Aorta (tissue), 5 donors: ENCODE measurements at regions not wholly inside any gene's neighbourhood (a gene's known extent, or its start where the extent isn't known, plus 50 kb on each side); places are given as distances from the start of the nearest gene placed in this dataset.

Source experiments
- ATAC-seq: fragments of 200-7000 bp; cut with Tn5 transposase; one replicate; pipeline ENCODE4 v1.9.1; 2022; ENCODE audit warnings: moderate library complexity; ENCODE audit not compliant: low FRiP score
- DNase-seq, 2 donors: peaks; one replicate each; pipeline ENCODE4 v3.0.0-alpha.2; 2020
- H3K27ac ChIP-seq, 2 donors: one replicate each; pipeline ENCODE4 v1.5.1; 2013; ENCODE audit warnings: low read length in 2 of 2, mild to moderate bottlenecking in 2 of 2, moderate library complexity in 2 of 2, control low read depth in 1 of 2, inconsistent platforms in 1 of 2, low read depth in 1 of 2
- H3K27me3 ChIP-seq, 2 donors: one replicate each; pipeline ENCODE4 v1.6.1; 2013; ENCODE audit warnings: control low read depth in 1 of 2, low read length in 1 of 2, mild to moderate bottlenecking in 1 of 2, moderate library complexity in 1 of 2; ENCODE audit not compliant: insufficient read depth in 2 of 2, control insufficient read depth in 1 of 2
- H3K36me3 ChIP-seq, 2 donors: one replicate each; pipeline ENCODE4 v1.6.1; 2013; ENCODE audit warnings: control low read depth in 1 of 2, low read length in 1 of 2, mild to moderate bottlenecking in 1 of 2; ENCODE audit not compliant: insufficient read depth in 2 of 2, control insufficient read depth in 1 of 2
- H3K4me1 ChIP-seq, 2 donors: one replicate each; pipeline ENCODE4 v1.6.1; 2013; ENCODE audit warnings: low read length in 2 of 2, control low read depth in 1 of 2, mild to moderate bottlenecking in 1 of 2, moderate library complexity in 1 of 2; ENCODE audit not compliant: insufficient read depth in 2 of 2, control insufficient read depth in 1 of 2
- H3K4me3 ChIP-seq, 2 donors: one replicate each; pipeline ENCODE4 v1.5.1; 2013; ENCODE audit warnings: low read length in 2 of 2, control low read depth in 1 of 2, mild to moderate bottlenecking in 1 of 2
- H3K9me3 ChIP-seq: one replicate; pipeline ENCODE4 v1.6.1; 2013; ENCODE audit warnings: mild to moderate bottlenecking, low read length; ENCODE audit not compliant: control insufficient read depth
- WGBS, 2 donors: extraction: QIAGEN DNeasy Blood & Tissue Kit; methylation state at CpG; one replicate each; pipeline ENCODE4 v1.1.7; 2013; 5-methylcytosine and 5-hydroxymethylcytosine counted together
- intact Hi-C, 2 donors: fragments of 100-400 bp; cut with DNase I; formaldehyde crosslinking; loops; one replicate each; pipeline versions ENCODE4 v1.14.2 to v1.15.0; 2022
- donor health status: healthy with polysubstance abuse.
- donor health status: Bipolar disorder and iron deficiency.
- donor health status: DM: no; HTN: no; CAD: no.
- donor health status: DM: no; HTN: no; CAD: no.
- donor health status: DM: yes; HTN: yes; CAD: no.

- WGBS, 2 donors = 83 to 91% methylated on average over 5 of the region's 5 CpGs
- intact Hi-C loops = no loop called here
Measured at GRCh38 chr5:128591598-128592455, 53.8 kb upstream of the FBN2 start.

GRCh38 chr5:128596071-128596470 lies 58.0 kb upstream of the FBN2 start:
- ATAC-seq (no peak), DNase-seq (no peak)
- no peaks in the 10 kb centered on the region for H3K36me3 ChIP-seq
- H3K4me1 ChIP-seq = no peaks in the 10 kb centered on the region
- 33 to 38% methylated on average over 4 of the region's 4 CpGs for WGBS, 2 donors
- no peak overlapping the region for H3K27ac ChIP-seq
- no peaks in the 10 kb centered on the region for H3K27me3 ChIP-seq
- no peak overlapping the region for H3K4me3 ChIP-seq
- H3K9me3 ChIP-seq = no peaks in the 10 kb centered on the region
- intact Hi-C loops = no loop called here

More at GRCh38 chr5:128591598-128592455, 53.8 kb upstream of the FBN2 start:
- Histone ChIP-seq H3K27me3 (no peaks in the 10 kb centered on the region), H3K36me3 (no peaks in the 10 kb centered on the region), H3K27ac (no peak overlapping the region), H3K9me3 (no peaks in the 10 kb centered on the region), H3K4me3 (no peak overlapping the region), H3K4me1 (no peaks in the 10 kb centered on the region)
- no peak for DNase-seq
- ATAC-seq = no peak

- H3K27ac ChIP-seq = no peak overlapping the region
- no peak overlapping the region for H3K4me3 ChIP-seq
- no peaks in the 10 kb centered on the region for H3K4me1 ChIP-seq
- DNase-seq (no peak), ATAC-seq (no peak)
- H3K36me3 ChIP-seq = no peaks in the 10 kb centered on the region
- 93 to 95% methylated on average over 3 of the region's 3 CpGs for WGBS, 2 donors
- H3K27me3 ChIP-seq = no peaks in the 10 kb centered on the region
- no peaks in the 10 kb centered on the region for H3K9me3 ChIP-seq
- intact Hi-C loops = no loop called here
Measured at GRCh38 chr5:128597156-128597555, 59.1 kb upstream of the FBN2 start.

- intact Hi-C loops = no loop called here
- H3K9me3 ChIP-seq = peaks cover 3% of the 10 kb centered on the region
- no peak overlapping the region for H3K4me3 ChIP-seq
- no peaks in the 10 kb centered on the region for H3K36me3 ChIP-seq
- no peak for ATAC-seq
- no peak overlapping the region for H3K27ac ChIP-seq
- 80 to 83% methylated on average over 4 of the region's 4 CpGs for WGBS, 2 donors
- no peaks in the 10 kb centered on the region for H3K4me1 ChIP-seq
- DNase-seq = no peak
- H3K27me3 ChIP-seq = no peaks in the 10 kb centered on the region
Measured at GRCh38 chr5:128613128-128613527, 75.1 kb upstream of the FBN2 start.

GRCh38 chr5:128613766-128614165 lies 75.7 kb upstream of the FBN2 start:
- Histone ChIP-seq H3K4me3 (no peak overlapping the region), H3K27ac (no peak overlapping the region), H3K4me1 (no peaks in the 10 kb centered on the region), H3K27me3 (no peaks in the 10 kb centered on the region), H3K9me3 (peaks cover 2% of the 10 kb centered on the region), H3K36me3 (no peaks in the 10 kb centered on the region)
- DNase-seq (no peak), ATAC-seq (no peak)
- intact Hi-C loops = no loop called here

- intact Hi-C loops = no loop called here
- Histone ChIP-seq H3K4me1 (no peaks in the 10 kb centered on the region), H3K4me3 (no peak overlapping the region), H3K27ac (no peak overlapping the region), H3K27me3 (no peaks in the 10 kb centered on the region), H3K9me3 (no peaks in the 10 kb centered on the region), H3K36me3 (no peaks in the 10 kb centered on the region)
- ATAC-seq (no peak), DNase-seq (no peak)
Measured at GRCh38 chr5:128615578-128615977, 77.5 kb upstream of the FBN2 start.

GRCh38 chr5:128626536-128627090 lies 88.6 kb upstream of the FBN2 start:
- ATAC-seq (no peak), DNase-seq (no peak)
- no peak overlapping the region for H3K4me3 ChIP-seq
- no peaks in the 10 kb centered on the region for H3K9me3 ChIP-seq
- no peak overlapping the region for H3K27ac ChIP-seq
- H3K36me3 ChIP-seq = no peaks in the 10 kb centered on the region
- no peaks in the 10 kb centered on the region for H3K4me1 ChIP-seq
- intact Hi-C loops = no loop called here
- no peaks in the 10 kb centered on the region for H3K27me3 ChIP-seq
- 66 to 70% methylated on average over 1 of the region's 1 CpG for WGBS, 2 donors

GRCh38 chr5:128627939-128628338 lies 89.9 kb upstream of the FBN2 start:
- no peak overlapping the region for H3K4me3 ChIP-seq
- H3K27ac ChIP-seq = no peak overlapping the region
- no peak for ATAC-seq
- 73 to 75% methylated on average over 1 of the region's 1 CpG for WGBS, 2 donors
- no peaks in the 10 kb centered on the region for H3K4me1 ChIP-seq
- H3K9me3 ChIP-seq = no peaks in the 10 kb centered on the region
- no peaks in the 10 kb centered on the region for H3K27me3 ChIP-seq
- no peaks in the 10 kb centered on the region for H3K36me3 ChIP-seq
- intact Hi-C loops = no loop called here
- no peak for DNase-seq

GRCh38 chr5:128629157-128629556 lies 91.1 kb upstream of the FBN2 start:
- no peak for ATAC-seq
- Histone ChIP-seq H3K4me3 (no peak overlapping the region), H3K27me3 (no peaks in the 10 kb centered on the region), H3K36me3 (no peaks in the 10 kb centered on the region), H3K9me3 (no peaks in the 10 kb centered on the region), H3K27ac (no peak overlapping the region), H3K4me1 (no peaks in the 10 kb centered on the region)
- intact Hi-C loops = no loop called here
- DNase-seq = no peak
- WGBS, 2 donors = 8 to 18% methylated on average over 3 of the region's 3 CpGs
